Colonic mucosa (tissue), 4 donors: ENCODE measurements at regions not wholly inside any gene's neighbourhood (a gene's known extent, or its start where the extent isn't known, plus 50 kb on each side); places are given as distances from the start of the nearest gene placed in this dataset.

ENCODE experiments used
- DNase-seq: peaks from one replicate; pipeline ENCODE4 v3.0.0-alpha.2; 2020
- H3K27ac ChIP-seq: fragments of 200-600 bp; one replicate; pipeline ENCODE4 v1.8.0; 2021
- H3K27me3 ChIP-seq: fragments of 200-600 bp; one replicate; pipeline ENCODE4 v1.8.0; 2021
- H3K36me3 ChIP-seq: fragments of 200-600 bp; one replicate; pipeline ENCODE4 v1.8.0; 2021
- H3K4me1 ChIP-seq: fragments of 200-600 bp; one replicate; pipeline ENCODE4 v1.8.0; 2021; ENCODE audit warnings: mild to moderate bottlenecking
- H3K4me3 ChIP-seq: fragments of 200-600 bp; one replicate; pipeline ENCODE4 v1.8.0; 2021
- H3K9ac ChIP-seq, 2 donors: one replicate each; pipeline ENCODE4 v1.7.0; 2013; ENCODE audit warnings: control low read depth in 2 of 2, low read depth in 2 of 2, low read length in 2 of 2
- H3K9me3 ChIP-seq: fragments of 200-600 bp; one replicate; pipeline ENCODE4 v1.8.0; 2021
- intact Hi-C: fragments of 100-400 bp; cut with DNase I; formaldehyde crosslinking; loops from one replicate; pipeline ENCODE4 v1.14.1; 2022
- TF ChIP-seq, protein P1 (sequence below): fragments of 200-600 bp; IDR thresholded peaks from one replicate; pipeline ENCODE4 v1.8.0; 2022; ENCODE audit warnings: antibody characterized with exemption, mild to moderate bottlenecking
- donor health status: healthy.
- donor health status: DM: no; HTN: no; CAD: no.
- donor health status: DM: no; HTN: no; CAD: no.

DNA sequence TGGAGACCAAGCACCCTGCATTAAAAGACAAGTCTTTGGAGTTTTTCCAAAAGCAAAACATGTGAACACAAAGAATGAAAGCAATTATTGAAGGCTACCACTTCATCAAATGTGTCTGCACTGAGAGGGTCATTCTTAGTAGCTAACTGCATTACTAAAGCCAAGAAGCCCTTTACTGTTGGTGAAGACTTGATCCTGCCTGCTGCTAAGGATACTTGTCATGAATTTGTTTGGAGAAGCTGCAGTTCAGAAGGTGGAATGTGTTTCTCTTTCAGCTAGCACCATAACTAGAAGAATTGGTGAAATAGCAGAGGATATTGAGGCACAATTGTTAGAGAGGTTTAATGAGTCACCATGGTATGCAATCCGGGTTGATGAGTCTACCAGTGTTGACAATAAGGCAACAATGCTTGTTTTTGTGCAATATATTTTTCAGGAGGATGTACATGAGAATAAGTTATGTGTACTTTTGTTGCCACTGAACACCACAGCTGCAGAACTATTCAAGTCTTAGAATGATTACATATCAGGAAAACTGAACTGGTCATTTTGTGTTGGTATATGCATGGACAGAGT, 457.3 kb upstream of the ISX start:
- H3K9ac ChIP-seq: no peak overlapping the region
- H3K36me3 ChIP-seq: no peaks in the 10 kb centered on the region
- intact Hi-C loops: no loop called here
- no peaks in the 10 kb centered on the region for H3K27me3 ChIP-seq
- H3K4me3 ChIP-seq: no peak overlapping the region
- TF ChIP-seq, protein P1, sequence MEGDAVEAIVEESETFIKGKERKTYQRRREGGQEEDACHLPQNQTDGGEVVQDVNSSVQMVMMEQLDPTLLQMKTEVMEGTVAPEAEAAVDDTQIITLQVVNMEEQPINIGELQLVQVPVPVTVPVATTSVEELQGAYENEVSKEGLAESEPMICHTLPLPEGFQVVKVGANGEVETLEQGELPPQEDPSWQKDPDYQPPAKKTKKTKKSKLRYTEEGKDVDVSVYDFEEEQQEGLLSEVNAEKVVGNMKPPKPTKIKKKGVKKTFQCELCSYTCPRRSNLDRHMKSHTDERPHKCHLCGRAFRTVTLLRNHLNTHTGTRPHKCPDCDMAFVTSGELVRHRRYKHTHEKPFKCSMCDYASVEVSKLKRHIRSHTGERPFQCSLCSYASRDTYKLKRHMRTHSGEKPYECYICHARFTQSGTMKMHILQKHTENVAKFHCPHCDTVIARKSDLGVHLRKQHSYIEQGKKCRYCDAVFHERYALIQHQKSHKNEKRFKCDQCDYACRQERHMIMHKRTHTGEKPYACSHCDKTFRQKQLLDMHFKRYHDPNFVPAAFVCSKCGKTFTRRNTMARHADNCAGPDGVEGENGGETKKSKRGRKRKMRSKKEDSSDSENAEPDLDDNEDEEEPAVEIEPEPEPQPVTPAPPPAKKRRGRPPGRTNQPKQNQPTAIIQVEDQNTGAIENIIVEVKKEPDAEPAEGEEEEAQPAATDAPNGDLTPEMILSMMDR: no peak
- no peaks in the 10 kb centered on the region for H3K4me1 ChIP-seq
- no peak for DNase-seq
- no peak overlapping the region for H3K27ac ChIP-seq
- no peaks in the 10 kb centered on the region for H3K9me3 ChIP-seq

DNA sequence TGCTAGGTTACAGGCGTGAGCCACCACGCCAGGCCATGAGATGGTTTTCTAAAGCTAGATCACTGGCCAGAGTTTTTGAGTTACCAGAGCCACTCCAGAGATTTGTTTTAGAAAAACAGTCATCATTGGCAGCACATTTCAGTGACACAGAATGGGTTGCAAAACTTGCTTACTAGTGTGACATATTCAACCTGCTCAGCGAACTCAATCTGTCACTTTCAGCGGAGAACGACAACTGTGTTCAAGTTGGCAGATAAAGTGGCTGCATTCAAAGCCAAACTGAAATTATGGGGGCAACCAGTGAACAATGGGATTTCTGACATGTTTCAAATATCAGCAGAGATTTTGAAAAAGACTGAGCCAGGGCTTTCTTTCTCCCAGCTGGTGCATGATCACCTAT, 456.3 kb upstream of the ISX start:
- intact Hi-C loops: no loop called here
- TF ChIP-seq, protein P1: no peak
- Histone ChIP-seq H3K4me3 (no peak overlapping the region), H3K36me3 (no peaks in the 10 kb centered on the region), H3K9me3 (no peaks in the 10 kb centered on the region), H3K27ac (no peak overlapping the region), H3K27me3 (no peaks in the 10 kb centered on the region), H3K4me1 (no peaks in the 10 kb centered on the region), H3K9ac (no peak overlapping the region)
- DNase-seq: no peak

- TF ChIP-seq, protein P1: no peak
- intact Hi-C loops: no loop called here
- Histone ChIP-seq H3K27me3 (no peaks in the 10 kb centered on the region), H3K36me3 (no peaks in the 10 kb centered on the region), H3K27ac (no peak overlapping the region), H3K9ac (no peak overlapping the region), H3K4me3 (no peak overlapping the region), H3K4me1 (no peaks in the 10 kb centered on the region), H3K9me3 (no peaks in the 10 kb centered on the region)
- no peak for DNase-seq
Observed at GRCh38 chr22:34620161-34620560, 445.8 kb upstream of the ISX start.

DNA sequence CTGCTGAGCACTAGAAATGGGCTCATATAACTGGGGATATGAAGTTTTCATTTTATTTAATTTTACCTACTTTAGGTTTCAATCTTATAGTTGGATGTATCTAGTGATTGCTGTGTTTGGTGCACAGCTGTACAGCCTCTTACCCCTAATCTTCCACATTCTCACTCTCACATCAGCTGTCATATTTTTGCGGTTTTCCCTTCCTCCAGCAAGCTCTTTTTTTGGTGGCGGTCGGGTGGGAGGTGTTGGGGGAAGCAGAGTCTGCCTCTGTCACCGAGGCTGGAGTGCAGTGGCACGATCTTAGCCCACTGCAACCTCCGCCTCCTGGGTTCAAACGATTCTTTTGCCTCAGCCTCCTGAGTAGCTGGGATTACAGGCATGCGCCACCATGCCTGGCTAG, 445.1 kb upstream of the ISX start:
- Histone ChIP-seq H3K4me1 (no peaks in the 10 kb centered on the region), H3K4me3 (no peak overlapping the region), H3K36me3 (no peaks in the 10 kb centered on the region), H3K27ac (no peak overlapping the region), H3K9ac (no peak overlapping the region), H3K27me3 (no peaks in the 10 kb centered on the region), H3K9me3 (no peaks in the 10 kb centered on the region)
- intact Hi-C loops: no loop called here
- no peak for DNase-seq
- TF ChIP-seq, protein P1: no peak

- TF ChIP-seq, protein P1: no peak
- Histone ChIP-seq H3K4me1 (no peaks in the 10 kb centered on the region), H3K27me3 (no peaks in the 10 kb centered on the region), H3K9me3 (no peaks in the 10 kb centered on the region), H3K9ac (no peak overlapping the region), H3K27ac (no peak overlapping the region), H3K36me3 (no peaks in the 10 kb centered on the region), H3K4me3 (no peak overlapping the region)
- no peak for DNase-seq
- intact Hi-C loops: no loop called here
Observed at GRCh38 chr22:34622602-34623001, 443.4 kb upstream of the ISX start.
